Osteoblast (primary cell): ENCODE measurements at regions not wholly inside any gene's neighbourhood (a gene's known extent, or its start where the extent isn't known, plus 50 kb on each side); places are given as distances from the start of the nearest gene placed in this dataset.

Source experiments
- DNase-seq: peaks from one replicate; pipeline ENCODE4 v3.0.0; 2011; ENCODE audit warnings: low spot score, mixed read lengths; ENCODE audit not compliant: insufficient read length; ENCODE audit errors: missing footprints
- H2AFZ ChIP-seq: 2 replicates; pipeline ENCODE4 v1.6.0; 2011; ENCODE audit warnings: mild to moderate bottlenecking, low read length
- H3K27ac ChIP-seq: 2 replicates; pipeline ENCODE4 v1.5.1; 2011; ENCODE audit warnings: mild to moderate bottlenecking, low read depth, low read length, moderate library complexity
- H3K27me3 ChIP-seq: 2 replicates; pipeline ENCODE4 v1.6.0; 2012; ENCODE audit warnings: mild to moderate bottlenecking, control low read depth, inconsistent platforms, low read length, moderate library complexity; ENCODE audit not compliant: insufficient read depth
- H3K36me3 ChIP-seq: 2 replicates; pipeline ENCODE4 v1.5.1; 2011; ENCODE audit warnings: mild to moderate bottlenecking, low read length, control low read depth, moderate library complexity; ENCODE audit not compliant: insufficient read depth
- H3K4me1 ChIP-seq: 2 replicates; pipeline ENCODE4 v1.5.1; 2011; ENCODE audit warnings: mild to moderate bottlenecking, low read length, control low read depth, moderate library complexity; ENCODE audit not compliant: insufficient read depth
- H3K4me2 ChIP-seq: 2 replicates; pipeline ENCODE4 v1.6.0; 2011; ENCODE audit warnings: mild to moderate bottlenecking, low read length; ENCODE audit not compliant: insufficient read depth
- H3K4me3 ChIP-seq: fragments of 200-600 bp; sonication (generic); 3 replicates; pipeline ENCODE4 v1.5.1; 2012; ENCODE audit warnings: mild to moderate bottlenecking, low read length, inconsistent platforms; ENCODE audit not compliant: insufficient read depth
- H3K79me2 ChIP-seq: 2 replicates; pipeline ENCODE4 v1.6.0; 2012; ENCODE audit warnings: mild to moderate bottlenecking, low read length, control low read depth, inconsistent platforms; ENCODE audit not compliant: insufficient read depth
- H3K9me3 ChIP-seq: 2 replicates; pipeline ENCODE4 v1.5.1; 2011; ENCODE audit warnings: low read depth, low read length, control low read depth
- H4K20me1 ChIP-seq: 2 replicates; pipeline ENCODE4 v1.6.0; 2012; ENCODE audit warnings: mild to moderate bottlenecking, low read length, control low read depth; ENCODE audit not compliant: insufficient read depth
- CTCF ChIP-seq: IDR thresholded peaks from 2 replicates; pipeline ENCODE4 v1.5.1; 2011; ENCODE audit warnings: mild to moderate bottlenecking, low read depth, low read length, moderate library complexity; ENCODE audit errors: extremely low read depth

DNA sequence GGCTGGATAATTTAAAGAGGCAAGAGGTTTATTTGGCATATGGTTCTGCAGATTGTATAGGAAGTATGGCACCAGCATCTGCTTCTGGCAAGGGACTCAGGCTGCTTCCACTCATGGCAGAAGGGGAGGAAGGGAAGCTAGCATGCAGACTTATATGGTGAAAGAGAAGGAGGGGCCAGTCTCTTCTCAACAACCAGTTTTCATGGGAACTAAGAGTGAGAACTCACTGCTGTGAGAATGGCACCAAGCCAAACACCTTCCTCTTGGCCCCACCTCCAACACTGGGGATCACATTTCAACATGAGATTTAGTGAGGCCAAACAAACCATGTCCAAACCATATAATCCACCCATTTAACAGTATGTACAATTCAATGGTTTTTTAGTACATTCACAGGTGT, 113.3 kb upstream of the SHB start:
- Histone ChIP-seq H3K4me1 (peaks cover 7% of the 10 kb centered on the region), H3K27me3 (peaks cover 5% of the 10 kb centered on the region), H3K4me2 (no peak overlapping the region), H3K4me3 (no peak overlapping the region), H3K36me3 (no peaks in the 10 kb centered on the region), H3K79me2 (no peaks in the 10 kb centered on the region), H3K27ac (no peak overlapping the region), H3K9me3 (no peaks in the 10 kb centered on the region), H2AFZ (no peak overlapping the region), H4K20me1 (no peaks in the 10 kb centered on the region)
- TF ChIP-seq CTCF = no peak
- DNase-seq = no peak

- H3K9me3 ChIP-seq = no peaks in the 10 kb centered on the region
- H4K20me1 ChIP-seq = no peaks in the 10 kb centered on the region
- peaks cover 5% of the 10 kb centered on the region for H3K27me3 ChIP-seq
- TF ChIP-seq CTCF = no peak
- no peak overlapping the region for H2AFZ ChIP-seq
- no peak overlapping the region for H3K4me2 ChIP-seq
- no peak overlapping the region for H3K27ac ChIP-seq
- no peaks in the 10 kb centered on the region for H3K79me2 ChIP-seq
- no peak for DNase-seq
- H3K4me3 ChIP-seq = no peak overlapping the region
- no peaks in the 10 kb centered on the region for H3K36me3 ChIP-seq
- peaks cover 7% of the 10 kb centered on the region for H3K4me1 ChIP-seq
Measured at GRCh38 chr9:38181866-38182265, 112.8 kb upstream of the SHB start.

- TF ChIP-seq CTCF = no peak
Measured at GRCh38 chr9:38181232-38181631, 112.2 kb upstream of the SHB start.

GRCh38 chr9:38180656-38181055, 111.6 kb upstream of the SHB start:
- Histone ChIP-seq H2AFZ (no peak overlapping the region), H3K9me3 (no peaks in the 10 kb centered on the region)

More at GRCh38 chr9:38181232-38181631, 112.2 kb upstream of the SHB start:
- Histone ChIP-seq H3K4me1 (peaks cover 3% of the 10 kb centered on the region), H3K36me3 (no peaks in the 10 kb centered on the region), H3K79me2 (no peaks in the 10 kb centered on the region), H3K4me3 (no peak overlapping the region), H4K20me1 (no peaks in the 10 kb centered on the region), H3K27me3 (peaks cover 5% of the 10 kb centered on the region), H2AFZ (no peak overlapping the region), H3K27ac (no peak overlapping the region), H3K4me2 (no peak overlapping the region), H3K9me3 (no peaks in the 10 kb centered on the region)
- no peak for DNase-seq

More at GRCh38 chr9:38180656-38181055, 111.6 kb upstream of the SHB start:
- DNase-seq = no peak
- Histone ChIP-seq H4K20me1 (no peaks in the 10 kb centered on the region), H3K79me2 (no peaks in the 10 kb centered on the region), H3K36me3 (no peaks in the 10 kb centered on the region), H3K4me1 (no peaks in the 10 kb centered on the region), H3K27ac (no peak overlapping the region), H3K4me2 (no peak overlapping the region), H3K4me3 (no peak overlapping the region), H3K27me3 (peaks cover 5% of the 10 kb centered on the region)
- TF ChIP-seq CTCF = no peak
